Keratinocyte (primary cell): ENCODE measurements at regions not wholly inside any gene's neighbourhood (a gene's known extent, or its start where the extent isn't known, plus 50 kb on each side); places are given as distances from the start of the nearest gene placed in this dataset.
A peak's percentile ranks its signal among the peaks of the same experiment; 100 is the strongest.

Experiments
- DNase-seq: peaks from one replicate; pipeline ENCODE4 v3.0.0-alpha.2; 2011; ENCODE audit warnings: low read depth, missing footprints, low spot score
- FAIRE-seq: peaks from 2 replicates; lab custom pipeline; 2011; peaks lifted over from hg19 to GRCh38; lab: Jason Lieb, UNC
- H2AFZ ChIP-seq: 2 replicates; pipeline ENCODE4 v1.6.0; 2012; ENCODE audit warnings: low read length, control low read depth, inconsistent platforms; ENCODE audit not compliant: control insufficient read depth
- H3K27ac ChIP-seq: 2 replicates; pipeline ENCODE4 v1.5.1; 2011; ENCODE audit warnings: low read length; ENCODE audit not compliant: control insufficient read depth, insufficient read depth
- H3K27me3 ChIP-seq: 3 replicates; pipeline ENCODE4 v1.6.0; 2011; ENCODE audit warnings: low read length; ENCODE audit not compliant: control insufficient read depth, insufficient read depth; ENCODE audit errors: extremely low read depth
- H3K36me3 ChIP-seq, 2 experiments: 2 replicates in 1 of 2; 3 replicates in 1 of 2; pipeline ENCODE4 v1.5.1; 2011; ENCODE audit warnings: low read length in 2 of 2, mild to moderate bottlenecking in 1 of 2; ENCODE audit not compliant: control insufficient read depth in 2 of 2, insufficient read depth in 2 of 2; ENCODE audit errors: extremely low read depth in 1 of 2
- H3K4me1 ChIP-seq: 3 replicates; pipeline ENCODE4 v1.5.1; 2011; ENCODE audit warnings: low read length; ENCODE audit not compliant: control insufficient read depth, insufficient read depth; ENCODE audit errors: extremely low read depth
- H3K4me2 ChIP-seq: 3 replicates; pipeline ENCODE4 v1.6.0; 2011; ENCODE audit warnings: low read depth, low read length; ENCODE audit not compliant: control insufficient read depth, insufficient read depth; ENCODE audit errors: extremely low read depth
- H3K4me3 ChIP-seq, 3 experiments: fragments of 200-600 bp in 1 of 3; sonication (generic) in 1 of 3; 2 replicates in 2 of 3; 3 replicates in 1 of 3; pipeline ENCODE4 v1.5.1; 2011 to 2016; ENCODE audit warnings: low read length in 3 of 3, mild to moderate bottlenecking in 3 of 3, control low read depth in 2 of 3, inconsistent platforms in 1 of 3, low read depth in 1 of 3, mixed read lengths in 1 of 3, mixed run types in 1 of 3, moderate library complexity in 1 of 3; ENCODE audit not compliant: control insufficient read depth in 2 of 3, insufficient read depth in 2 of 3; ENCODE audit errors: extremely low read depth in 1 of 3
- H3K79me2 ChIP-seq: 2 replicates; pipeline ENCODE4 v1.6.0; 2012; ENCODE audit warnings: low read length; ENCODE audit not compliant: control insufficient read depth, insufficient read depth
- H3K9ac ChIP-seq: 3 replicates; pipeline ENCODE4 v1.6.0; 2011; ENCODE audit warnings: low read length; ENCODE audit not compliant: control insufficient read depth, insufficient read depth; ENCODE audit errors: extremely low read depth
- H3K9me1 ChIP-seq: 3 replicates; pipeline ENCODE4 v1.6.0; 2011; ENCODE audit warnings: low read length; ENCODE audit not compliant: control insufficient read depth, insufficient read depth; ENCODE audit errors: extremely low read depth
- H3K9me3 ChIP-seq: 2 replicates; pipeline ENCODE4 v1.5.1; 2012; ENCODE audit warnings: low read depth, low read length; ENCODE audit not compliant: control insufficient read depth
- H4K20me1 ChIP-seq: 3 replicates; pipeline ENCODE4 v1.6.0; 2011; ENCODE audit warnings: low read length; ENCODE audit not compliant: control insufficient read depth, insufficient read depth; ENCODE audit errors: extremely low read depth
- EZH2 ChIP-seq: IDR thresholded peaks from one replicate; pipeline ENCODE4 v1.6.1; 2012; ENCODE audit warnings: inconsistent platforms, mild to moderate bottlenecking, low read length, moderate library complexity
- dilution Hi-C: fragments of 300-500 bp; cut with MboI; formaldehyde crosslinking; loops from one replicate; pipeline ENCODE4 v1.7.0; 2020; ENCODE audit warnings: low sequenced_read_pairs; ENCODE audit not compliant: extremely low pct_ligation_motif_present
- TF ChIP-seq, protein P1 (sequence below), 3 experiments: IDR thresholded peaks in 1 of 3; conservative IDR thresholded peaks in 1 of 3; optimal IDR thresholded peaks in 1 of 3; 2 replicates in 2 of 3; 3 replicates in 1 of 3; pipeline versions ENCODE3 to v1.5.1; 2011; ENCODE audit warnings: low read length in 3 of 3, mild to moderate bottlenecking in 3 of 3, moderate library complexity in 2 of 3, control low read depth in 1 of 3, inconsistent platforms in 1 of 3; ENCODE audit not compliant: insufficient read depth in 2 of 3; ENCODE audit errors: extremely low read depth in 1 of 3

DNA sequence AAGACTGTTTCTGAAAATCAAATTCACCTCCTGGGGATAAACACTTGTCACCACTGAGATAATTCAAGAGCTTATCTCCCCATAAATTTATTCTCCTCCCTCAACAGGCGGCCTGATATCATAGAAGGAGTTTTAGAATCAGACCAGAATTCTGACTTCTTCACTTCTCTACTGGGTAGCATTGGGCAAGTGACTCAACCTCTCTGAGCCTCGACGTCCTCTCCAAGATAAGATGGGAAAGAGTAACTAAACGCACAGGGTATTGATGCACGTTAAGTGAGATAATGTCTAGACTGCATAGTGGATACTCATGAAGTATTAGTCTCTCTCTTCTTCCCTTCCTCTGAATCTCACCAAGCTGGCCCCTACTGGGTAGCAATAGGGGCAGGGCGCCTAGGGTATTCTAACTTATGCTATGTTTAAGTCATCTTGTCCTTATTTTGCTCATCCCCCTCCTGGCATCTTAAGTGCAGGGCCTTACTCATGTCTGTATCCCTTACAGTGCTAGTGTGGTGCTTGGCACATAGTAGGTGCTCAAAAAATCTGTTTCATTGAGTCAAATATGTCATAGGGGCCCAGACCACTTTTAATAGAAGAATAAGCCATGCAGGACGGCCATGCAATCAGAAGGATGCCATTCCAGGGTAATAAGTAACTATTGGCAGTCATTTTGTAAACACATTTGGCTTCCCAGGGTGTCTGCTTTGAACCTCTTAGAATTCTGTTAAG is 476.4 kb upstream of the CCL2 start:
- Histone ChIP-seq H3K27me3 (no peaks in the 10 kb centered on the region), H3K79me2 (no peaks in the 10 kb centered on the region), H3K4me3 (no peak overlapping the region), H3K4me1 (no peaks in the 10 kb centered on the region), H3K4me2 (no peak overlapping the region), H3K9ac (no peak overlapping the region), H3K9me1 (no peaks in the 10 kb centered on the region), H3K27ac (no peak overlapping the region), H4K20me1 (no peaks in the 10 kb centered on the region), H2AFZ (no peak overlapping the region), H3K36me3 (no peaks in the 10 kb centered on the region), H3K9me3 (no peaks in the 10 kb centered on the region)
- TF ChIP-seq, protein P1, sequence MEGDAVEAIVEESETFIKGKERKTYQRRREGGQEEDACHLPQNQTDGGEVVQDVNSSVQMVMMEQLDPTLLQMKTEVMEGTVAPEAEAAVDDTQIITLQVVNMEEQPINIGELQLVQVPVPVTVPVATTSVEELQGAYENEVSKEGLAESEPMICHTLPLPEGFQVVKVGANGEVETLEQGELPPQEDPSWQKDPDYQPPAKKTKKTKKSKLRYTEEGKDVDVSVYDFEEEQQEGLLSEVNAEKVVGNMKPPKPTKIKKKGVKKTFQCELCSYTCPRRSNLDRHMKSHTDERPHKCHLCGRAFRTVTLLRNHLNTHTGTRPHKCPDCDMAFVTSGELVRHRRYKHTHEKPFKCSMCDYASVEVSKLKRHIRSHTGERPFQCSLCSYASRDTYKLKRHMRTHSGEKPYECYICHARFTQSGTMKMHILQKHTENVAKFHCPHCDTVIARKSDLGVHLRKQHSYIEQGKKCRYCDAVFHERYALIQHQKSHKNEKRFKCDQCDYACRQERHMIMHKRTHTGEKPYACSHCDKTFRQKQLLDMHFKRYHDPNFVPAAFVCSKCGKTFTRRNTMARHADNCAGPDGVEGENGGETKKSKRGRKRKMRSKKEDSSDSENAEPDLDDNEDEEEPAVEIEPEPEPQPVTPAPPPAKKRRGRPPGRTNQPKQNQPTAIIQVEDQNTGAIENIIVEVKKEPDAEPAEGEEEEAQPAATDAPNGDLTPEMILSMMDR (optimal IDR thresholded peaks at IDR 0.05 in 1 of 3, IDR thresholded peaks at IDR 0.05 in 1 of 3, conservative IDR thresholded peaks at IDR 0.05 in 1 of 3; ENCODE audit: extremely low read depth in 1 of 3, insufficient read depth in 2 of 3, low read length in 3 of 3): no peak
- no peak for TF ChIP-seq EZH2
- FAIRE-seq (no peak), DNase-seq (no peak)
- dilution Hi-C loops: loop anchor here (25.0 kb wide), 1 partner anchor 359 kb away; no protein-coding TSS in a partner anchor

DNA sequence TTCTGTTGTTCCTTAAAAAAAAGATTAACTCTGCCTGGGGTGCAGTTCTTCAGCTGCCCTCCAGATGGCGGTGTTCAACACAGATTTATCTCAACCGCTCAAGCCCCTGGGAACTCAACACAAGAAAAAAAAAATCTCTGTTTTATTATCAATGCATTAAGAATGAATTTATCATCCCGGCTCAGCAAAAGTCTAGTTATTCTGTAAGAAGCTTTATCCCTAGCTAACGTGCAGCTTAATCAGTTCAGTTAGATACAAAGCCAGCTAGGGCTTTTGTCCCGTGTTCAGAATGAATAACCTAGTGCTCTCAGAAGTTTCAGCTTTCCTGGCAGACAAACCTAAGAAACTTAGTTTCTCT is 475.9 kb upstream of the CCL2 start:
- Histone ChIP-seq H3K4me1 (no peaks in the 10 kb centered on the region), H3K9me3 (no peaks in the 10 kb centered on the region), H3K36me3 (no peaks in the 10 kb centered on the region), H2AFZ (no peak overlapping the region), H3K27ac (no peak overlapping the region), H3K27me3 (no peaks in the 10 kb centered on the region), H3K4me2 (no peak overlapping the region), H3K9ac (no peak overlapping the region), H3K9me1 (no peaks in the 10 kb centered on the region), H3K4me3 (no peak overlapping the region), H4K20me1 (no peaks in the 10 kb centered on the region), H3K79me2 (no peaks in the 10 kb centered on the region)
- FAIRE-seq (peak; percentile 29), DNase-seq (peak; percentile 2)
- TF ChIP-seq, protein P1 (optimal IDR thresholded peaks at IDR 0.05 in 1 of 3, IDR thresholded peaks at IDR 0.05 in 1 of 3, conservative IDR thresholded peaks at IDR 0.05 in 1 of 3; ENCODE audit: extremely low read depth in 1 of 3, insufficient read depth in 2 of 3, low read length in 3 of 3): peak; percentile 68 to 86 (median 68)
- no peak for TF ChIP-seq EZH2
- dilution Hi-C loops: loop anchor here (25.0 kb wide), 1 partner anchor 358 kb away; no protein-coding TSS in a partner anchor
